ENCODE measurements at regions not wholly inside any gene's neighbourhood (a gene's known extent, or its start where the extent isn't known, plus 50 kb on each side); places are given as distances from the start of the nearest gene placed in this dataset.

DNA sequence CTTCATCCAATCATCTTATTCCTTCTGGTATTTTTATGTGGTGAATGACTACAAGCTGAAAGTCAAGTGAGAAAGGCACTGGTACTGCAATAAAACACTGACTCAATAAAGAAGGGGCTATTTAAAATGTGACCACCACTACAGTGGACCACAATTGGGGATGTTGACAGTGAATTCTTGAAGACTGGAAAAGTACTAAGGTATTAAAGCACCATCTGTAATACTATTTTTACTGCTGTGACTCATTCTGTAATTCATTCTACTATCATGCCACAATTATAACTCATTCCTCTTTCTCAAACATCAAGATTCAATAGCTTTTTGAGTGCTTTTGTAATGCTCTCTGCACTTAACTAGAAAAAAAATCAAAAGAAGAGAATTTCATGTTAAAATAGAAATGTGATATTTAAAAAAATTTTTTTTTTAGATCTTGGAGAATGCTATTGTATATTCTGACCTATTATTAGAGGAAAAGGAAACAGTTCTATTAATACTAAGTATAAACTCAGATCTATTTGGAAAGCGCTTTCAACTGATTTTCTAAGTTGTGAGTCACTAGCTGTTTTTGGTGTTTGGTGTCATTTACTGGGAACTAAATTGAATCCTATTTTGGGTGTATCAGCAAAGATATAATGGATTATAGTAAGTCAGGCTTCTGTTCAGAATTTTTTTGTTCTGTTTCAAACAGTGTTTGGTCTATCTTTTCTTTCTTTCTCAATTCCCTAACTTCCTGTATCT is 104.7 kb upstream of the TMEM170B start:
- TF ChIP-seq, protein P1, sequence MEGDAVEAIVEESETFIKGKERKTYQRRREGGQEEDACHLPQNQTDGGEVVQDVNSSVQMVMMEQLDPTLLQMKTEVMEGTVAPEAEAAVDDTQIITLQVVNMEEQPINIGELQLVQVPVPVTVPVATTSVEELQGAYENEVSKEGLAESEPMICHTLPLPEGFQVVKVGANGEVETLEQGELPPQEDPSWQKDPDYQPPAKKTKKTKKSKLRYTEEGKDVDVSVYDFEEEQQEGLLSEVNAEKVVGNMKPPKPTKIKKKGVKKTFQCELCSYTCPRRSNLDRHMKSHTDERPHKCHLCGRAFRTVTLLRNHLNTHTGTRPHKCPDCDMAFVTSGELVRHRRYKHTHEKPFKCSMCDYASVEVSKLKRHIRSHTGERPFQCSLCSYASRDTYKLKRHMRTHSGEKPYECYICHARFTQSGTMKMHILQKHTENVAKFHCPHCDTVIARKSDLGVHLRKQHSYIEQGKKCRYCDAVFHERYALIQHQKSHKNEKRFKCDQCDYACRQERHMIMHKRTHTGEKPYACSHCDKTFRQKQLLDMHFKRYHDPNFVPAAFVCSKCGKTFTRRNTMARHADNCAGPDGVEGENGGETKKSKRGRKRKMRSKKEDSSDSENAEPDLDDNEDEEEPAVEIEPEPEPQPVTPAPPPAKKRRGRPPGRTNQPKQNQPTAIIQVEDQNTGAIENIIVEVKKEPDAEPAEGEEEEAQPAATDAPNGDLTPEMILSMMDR (IDR thresholded peaks at IDR 0.05; ENCODE audit: low read depth, low read length, poor library complexity, severe bottlenecking): no peak
- no peak for TF ChIP-seq EZH2phosphoT487 (IDR thresholded peaks at IDR 0.05; ENCODE audit: borderline replicate concordance, low read length)
